ENCODE measurements at regions not wholly inside any gene's neighbourhood (a gene's known extent, or its start where the extent isn't known, plus 50 kb on each side); places are given as distances from the start of the nearest gene placed in this dataset.

GRCh38 chr3:35394905-35395304 lies 244.4 kb upstream of the ARPP21 start:
- H3K27me3 ChIP-seq (ENCODE audit: insufficient read depth, low read length): no peaks in the 10 kb centered on the region
- H3K9me3 ChIP-seq (ENCODE audit: insufficient read depth, low read depth, low read length): peaks cover 34% of the 10 kb centered on the region
- no peaks in the 10 kb centered on the region for H3K36me3 ChIP-seq (ENCODE audit: insufficient read depth, low read length)
- H3K9ac ChIP-seq (ENCODE audit: low read depth, low read length): no peak overlapping the region
- H3K4me3 ChIP-seq (ENCODE audit: low read length): no peak overlapping the region
- 93% methylated on average over 1 of the region's 1 CpG for WGBS
- no peak overlapping the region for H3K27ac ChIP-seq (ENCODE audit: low read depth, low read length)
- H3K4me1 ChIP-seq (ENCODE audit: insufficient read depth, low read length): no peaks in the 10 kb centered on the region

GRCh38 chr3:35401671-35402070 lies 237.7 kb upstream of the ARPP21 start:
- no peak overlapping the region for H3K4me3 ChIP-seq (ENCODE audit: low read length)
- H3K27ac ChIP-seq (ENCODE audit: low read depth, low read length): no peak overlapping the region
- no peaks in the 10 kb centered on the region for H3K27me3 ChIP-seq (ENCODE audit: insufficient read depth, low read length)
- no peaks in the 10 kb centered on the region for H3K9me3 ChIP-seq (ENCODE audit: insufficient read depth, low read depth, low read length)
- H3K4me1 ChIP-seq (ENCODE audit: insufficient read depth, low read length): no peaks in the 10 kb centered on the region
- no peak overlapping the region for H3K9ac ChIP-seq (ENCODE audit: low read depth, low read length)
- H3K36me3 ChIP-seq (ENCODE audit: insufficient read depth, low read length): no peaks in the 10 kb centered on the region

GRCh38 chr3:35404571-35404970 lies 234.8 kb upstream of the ARPP21 start:
- Histone ChIP-seq H3K27me3 (ENCODE audit: insufficient read depth, low read length) (no peaks in the 10 kb centered on the region), H3K4me1 (ENCODE audit: insufficient read depth, low read length) (no peaks in the 10 kb centered on the region), H3K4me3 (ENCODE audit: low read length) (no peak overlapping the region), H3K9ac (ENCODE audit: low read depth, low read length) (no peak overlapping the region), H3K36me3 (ENCODE audit: insufficient read depth, low read length) (no peaks in the 10 kb centered on the region), H3K27ac (ENCODE audit: low read depth, low read length) (no peak overlapping the region), H3K9me3 (ENCODE audit: insufficient read depth, low read depth, low read length) (no peaks in the 10 kb centered on the region)
- WGBS: 94% methylated on average over 3 of the region's 3 CpGs

DNA sequence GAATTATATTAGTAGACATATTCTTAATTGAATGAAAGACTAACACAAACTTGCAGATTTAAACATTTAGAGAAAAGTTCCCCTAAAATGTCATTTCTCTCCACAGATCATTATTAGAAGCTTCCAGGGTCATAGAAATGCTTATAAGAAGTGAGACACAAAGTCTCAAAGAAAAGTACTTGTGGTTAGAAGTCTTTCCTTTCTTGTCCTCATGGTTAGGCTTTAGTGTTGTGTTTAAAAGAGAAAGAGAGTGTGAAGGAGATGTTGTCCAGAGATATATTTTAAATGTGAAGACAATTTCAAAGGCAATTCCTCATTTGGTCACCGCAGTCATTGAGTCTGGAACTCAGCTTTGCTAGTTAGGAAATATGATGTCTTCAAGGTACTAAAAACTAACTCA lies 230.4 kb upstream of the ARPP21 start:
- no peaks in the 10 kb centered on the region for H3K36me3 ChIP-seq (ENCODE audit: insufficient read depth, low read length)
- H3K4me1 ChIP-seq (ENCODE audit: insufficient read depth, low read length): no peaks in the 10 kb centered on the region
- H3K27me3 ChIP-seq (ENCODE audit: insufficient read depth, low read length): no peaks in the 10 kb centered on the region
- H3K4me3 ChIP-seq (ENCODE audit: low read length): no peak overlapping the region
- no peak overlapping the region for H3K9ac ChIP-seq (ENCODE audit: low read depth, low read length)
- no peak overlapping the region for H3K27ac ChIP-seq (ENCODE audit: low read depth, low read length)
- H3K9me3 ChIP-seq (ENCODE audit: insufficient read depth, low read depth, low read length): no peaks in the 10 kb centered on the region
- WGBS: 100% methylated on average over 1 of the region's 1 CpG

DNA sequence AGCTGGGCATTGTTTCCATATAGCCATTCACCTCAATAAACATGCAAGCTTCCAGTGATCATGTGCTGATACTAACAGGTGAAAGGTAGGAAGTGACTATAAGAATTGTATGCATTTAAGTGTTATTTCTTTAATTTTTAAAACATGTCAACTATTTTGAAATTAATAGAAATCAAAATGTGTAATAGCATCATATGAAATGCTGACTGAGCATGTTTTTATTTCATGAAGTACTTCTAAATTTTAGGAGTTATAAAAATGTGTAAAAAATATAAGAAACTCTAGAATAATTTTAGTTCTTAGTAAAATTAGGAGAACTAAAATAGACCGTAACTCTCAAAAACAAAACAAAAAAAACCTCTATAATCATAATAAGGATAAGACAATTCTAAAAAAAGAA lies 229.3 kb upstream of the ARPP21 start:
- Histone ChIP-seq H3K4me3 (ENCODE audit: low read length) (no peak overlapping the region), H3K27ac (ENCODE audit: low read depth, low read length) (no peak overlapping the region), H3K9me3 (ENCODE audit: insufficient read depth, low read depth, low read length) (no peaks in the 10 kb centered on the region), H3K27me3 (ENCODE audit: insufficient read depth, low read length) (no peaks in the 10 kb centered on the region), H3K9ac (ENCODE audit: low read depth, low read length) (no peak overlapping the region), H3K4me1 (ENCODE audit: insufficient read depth, low read length) (no peaks in the 10 kb centered on the region), H3K36me3 (ENCODE audit: insufficient read depth, low read length) (no peaks in the 10 kb centered on the region)
- no CpG with 5 or more reads among the region's 1 CpG for WGBS

DNA sequence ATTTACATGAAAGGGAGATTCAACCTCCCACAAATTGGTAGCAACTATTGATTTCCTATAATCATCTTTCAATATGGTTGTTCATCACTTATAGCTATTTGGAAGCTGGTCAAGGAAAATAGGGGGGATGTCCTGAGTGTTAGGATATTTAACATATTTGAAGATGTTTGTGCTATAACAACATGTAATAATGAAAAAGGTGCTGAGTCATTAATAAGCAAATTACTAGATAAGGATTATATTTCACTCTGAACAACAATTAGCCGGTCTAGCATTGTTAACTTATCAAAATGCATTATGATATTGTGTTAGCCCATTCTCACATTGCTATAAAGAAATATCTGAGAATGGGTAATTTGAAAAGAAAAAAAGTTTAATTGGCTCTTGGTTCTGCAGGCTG lies 225.8 kb upstream of the ARPP21 start:
- Histone ChIP-seq H3K36me3 (ENCODE audit: insufficient read depth, low read length) (no peaks in the 10 kb centered on the region), H3K27ac (ENCODE audit: low read depth, low read length) (no peak overlapping the region)

GRCh38 chr3:35417080-35417479 lies 222.2 kb upstream of the ARPP21 start:
- H3K9me3 ChIP-seq (ENCODE audit: insufficient read depth, low read depth, low read length): no peaks in the 10 kb centered on the region
- H3K36me3 ChIP-seq (ENCODE audit: insufficient read depth, low read length): no peaks in the 10 kb centered on the region
- no peak overlapping the region for H3K9ac ChIP-seq (ENCODE audit: low read depth, low read length)
- no peaks in the 10 kb centered on the region for H3K27me3 ChIP-seq (ENCODE audit: insufficient read depth, low read length)
- no peak overlapping the region for H3K4me3 ChIP-seq (ENCODE audit: low read length)
- H3K27ac ChIP-seq (ENCODE audit: low read depth, low read length): no peak overlapping the region
- H3K4me1 ChIP-seq (ENCODE audit: insufficient read depth, low read length): no peaks in the 10 kb centered on the region
- WGBS: 87% methylated on average over 2 of the region's 2 CpGs

More for the DNA sequence above, 225.8 kb upstream of the ARPP21 start:
- no CpG with 5 or more reads among the region's 1 CpG for WGBS
- Histone ChIP-seq H3K9ac (ENCODE audit: low read depth, low read length) (no peak overlapping the region), H3K4me3 (ENCODE audit: low read length) (no peak overlapping the region), H3K27me3 (ENCODE audit: insufficient read depth, low read length) (no peaks in the 10 kb centered on the region), H3K4me1 (ENCODE audit: insufficient read depth, low read length) (no peaks in the 10 kb centered on the region), H3K9me3 (ENCODE audit: insufficient read depth, low read depth, low read length) (no peaks in the 10 kb centered on the region)

DNA sequence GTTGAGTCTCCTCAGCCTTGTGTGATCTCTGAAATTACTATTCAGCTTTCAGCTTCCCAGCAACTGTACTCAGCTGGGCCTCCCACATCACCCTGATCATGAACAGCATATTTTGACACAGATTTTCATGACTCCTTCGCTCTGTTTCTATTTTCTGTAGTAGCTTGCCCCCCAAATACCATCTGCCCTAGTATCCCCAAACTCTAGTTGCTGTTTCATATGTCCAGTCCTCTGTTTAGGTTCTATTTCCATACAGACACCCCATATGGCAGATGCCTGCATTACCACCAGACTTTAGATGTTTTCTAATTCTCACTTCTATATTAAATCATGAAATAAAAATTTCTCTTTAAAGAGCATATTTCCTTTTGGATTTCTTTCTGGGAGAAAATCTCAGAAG lies 217.2 kb upstream of the ARPP21 start:
- Histone ChIP-seq H3K27ac (ENCODE audit: low read depth, low read length) (no peak overlapping the region), H3K36me3 (ENCODE audit: insufficient read depth, low read length) (no peaks in the 10 kb centered on the region), H3K9ac (ENCODE audit: low read depth, low read length) (no peak overlapping the region), H3K4me3 (ENCODE audit: low read length) (no peak overlapping the region), H3K27me3 (ENCODE audit: insufficient read depth, low read length) (no peaks in the 10 kb centered on the region), H3K9me3 (ENCODE audit: insufficient read depth, low read depth, low read length) (no peaks in the 10 kb centered on the region), H3K4me1 (ENCODE audit: insufficient read depth, low read length) (0 out of 2 replicates have a peak, but pooled peaks cover 8% of the 10 kb centered on the region)
- WGBS: 91% methylated on average over 1 of the region's 1 CpG

GRCh38 chr3:35422836-35423601 lies 216.3 kb upstream of the ARPP21 start:
- Histone ChIP-seq H3K4me3 (ENCODE audit: low read length) (no peak overlapping the region), H3K36me3 (ENCODE audit: insufficient read depth, low read length) (no peaks in the 10 kb centered on the region), H3K4me1 (ENCODE audit: insufficient read depth, low read length) (0 out of 2 replicates have a peak, but pooled peaks cover 8% of the 10 kb centered on the region), H3K27me3 (ENCODE audit: insufficient read depth, low read length) (no peaks in the 10 kb centered on the region), H3K9ac (ENCODE audit: low read depth, low read length) (no peak overlapping the region), H3K27ac (ENCODE audit: low read depth, low read length) (no peak overlapping the region), H3K9me3 (ENCODE audit: insufficient read depth, low read depth, low read length) (no peaks in the 10 kb centered on the region)
- WGBS: 90% methylated on average over 5 of the region's 6 CpGs

DNA sequence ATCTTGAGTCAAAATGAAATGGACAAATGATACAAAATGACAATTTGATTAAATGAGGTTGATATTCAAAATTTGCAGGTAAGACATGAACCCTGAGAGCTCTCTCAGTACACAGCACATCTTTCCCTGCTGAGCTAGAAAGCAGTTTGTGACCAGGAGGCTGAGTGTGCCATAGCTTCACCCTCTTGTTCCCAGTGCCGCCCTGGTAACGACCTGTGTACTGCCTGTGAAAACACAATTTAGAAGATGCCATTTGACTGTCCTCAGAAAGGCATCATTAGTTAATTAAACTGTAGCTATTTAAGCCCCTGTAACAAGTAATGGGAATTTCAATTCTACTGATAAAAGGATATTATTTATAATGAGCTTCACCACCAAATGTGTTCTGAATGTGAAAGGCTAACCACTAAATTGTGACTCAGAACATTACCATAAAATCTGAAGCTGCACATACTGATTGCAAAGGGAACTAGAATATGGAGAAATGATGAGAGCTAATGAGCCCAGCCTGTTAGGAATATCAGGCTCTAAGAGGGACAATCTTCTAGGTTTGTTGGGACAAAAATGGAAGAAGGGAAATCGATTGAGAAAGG lies 212.9 kb upstream of the ARPP21 start:
- no peaks in the 10 kb centered on the region for H3K36me3 ChIP-seq (ENCODE audit: insufficient read depth, low read length)
- H3K27me3 ChIP-seq (ENCODE audit: insufficient read depth, low read length): no peaks in the 10 kb centered on the region
- H3K4me3 ChIP-seq (ENCODE audit: low read length): no peak overlapping the region
- WGBS: 97% methylated on average over 3 of the region's 3 CpGs
- no peak overlapping the region for H3K9ac ChIP-seq (ENCODE audit: low read depth, low read length)
- H3K4me1 ChIP-seq (ENCODE audit: insufficient read depth, low read length): 0 out of 2 replicates have a peak, but pooled peaks cover 8% of the 10 kb centered on the region
- H3K9me3 ChIP-seq (ENCODE audit: insufficient read depth, low read depth, low read length): peaks cover 1% of the 10 kb centered on the region; the same call in 1 of the 2 replicates
- H3K27ac ChIP-seq (ENCODE audit: low read depth, low read length): no peak overlapping the region

GRCh38 chr3:35437381-35437780 lies 201.9 kb upstream of the ARPP21 start:
- H3K9me3 ChIP-seq (ENCODE audit: insufficient read depth, low read depth, low read length): no peaks in the 10 kb centered on the region
- 84% methylated on average over 1 of the region's 1 CpG for WGBS
- 0 out of 2 replicates have a peak, but pooled peaks cover 6% of the 10 kb centered on the region for H3K4me1 ChIP-seq (ENCODE audit: insufficient read depth, low read length)
- H3K36me3 ChIP-seq (ENCODE audit: insufficient read depth, low read length): no peaks in the 10 kb centered on the region
- no peak overlapping the region for H3K27ac ChIP-seq (ENCODE audit: low read depth, low read length)
- no peak overlapping the region for H3K4me3 ChIP-seq (ENCODE audit: low read length)
- no peaks in the 10 kb centered on the region for H3K27me3 ChIP-seq (ENCODE audit: insufficient read depth, low read length)
- no peak overlapping the region for H3K9ac ChIP-seq (ENCODE audit: low read depth, low read length)

All from HUES64 (cell line).